ENCODE measurements at regions not wholly inside any gene's neighbourhood (a gene's known extent, or its start where the extent isn't known, plus 50 kb on each side); places are given as distances from the start of the nearest gene placed in this dataset.
"Not testable (repeated sequence)": the region's sequence is repeated elsewhere in the genome, so short reads cannot be mapped to it uniquely, and the experiment has no call there.

DNA sequence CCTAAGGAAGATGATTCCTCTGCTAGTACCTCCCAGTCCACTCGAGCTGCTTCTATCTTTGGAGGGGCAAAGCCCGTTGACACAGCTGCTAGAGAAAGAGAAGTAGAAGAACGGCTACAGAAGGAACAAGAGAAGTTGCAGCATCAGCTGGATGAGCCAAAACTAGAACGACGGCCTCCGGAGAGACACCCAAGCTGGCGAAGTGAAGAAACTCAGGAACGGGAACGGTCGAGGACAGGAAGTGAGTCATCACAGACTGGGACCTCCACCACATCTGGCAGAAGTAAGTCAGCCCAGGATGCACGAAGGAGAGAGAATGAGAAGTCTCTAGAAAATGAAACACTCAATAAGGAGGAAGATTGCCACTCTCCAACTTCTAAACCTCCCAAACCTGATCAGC lies 154.9 kb downstream of the HSD17B3 start:
- not testable (repeated sequence) for TF ChIP-seq CTCF, POLR2AphosphoS5 (IDR thresholded peaks at IDR 0.05)

Measured in prostate gland (tissue), 2 donors.